ENCODE measurements at regions not wholly inside any gene's neighbourhood (a gene's known extent, or its start where the extent isn't known, plus 50 kb on each side); places are given as distances from the start of the nearest gene placed in this dataset.
A peak's percentile ranks its signal among the peaks of the same experiment; 100 is the strongest.

GRCh38 chr17:36752096-36752888 lies 150.9 kb downstream of the MRM1 start:
- Histone ChIP-seq H3K4me3 (no peak overlapping the region), H3K27ac (no peak overlapping the region), H3K4me1 (no peaks in the 10 kb centered on the region), H3K9me3 (no peaks in the 10 kb centered on the region), H3K27me3 (no peaks in the 10 kb centered on the region), H3K36me3 (no peaks in the 10 kb centered on the region)
- ATAC-seq = no peak
- 68% methylated on average over 7 of the region's 10 CpGs for WGBS (ENCODE audit: insufficient coverage, low coverage, low lambda C conversion rate, missing lambda C conversion rate)
- DNase-seq = no peak
- TF ChIP-seq CTCF (IDR thresholded peaks at IDR 0.05) = no peak
- no peak for TF ChIP-seq POLR2A (IDR thresholded peaks at IDR 0.05)
- intact Hi-C loops (cut with DNase I) = no loop called here

- no peak for DNase-seq
- Histone ChIP-seq H3K27ac (no peak overlapping the region), H3K27me3 (no peaks in the 10 kb centered on the region), H3K36me3 (no peaks in the 10 kb centered on the region), H3K9me3 (no peaks in the 10 kb centered on the region), H3K4me3 (no peak overlapping the region), H3K4me1 (no peaks in the 10 kb centered on the region)
- ATAC-seq = peak in 1 of 4 donors; percentile 30
- intact Hi-C loops (cut with DNase I) = no loop called here
- whole genome bisulfite sequencing (ENCODE audit: insufficient coverage, low coverage, low lambda C conversion rate, missing lambda C conversion rate) = 59% methylated on average over 4 of the region's 10 CpGs
- TF ChIP-seq CTCF (IDR thresholded peaks at IDR 0.05) (peak in 2 of 4 donors; percentile 8 to 30), POLR2A (IDR thresholded peaks at IDR 0.05) (no peak)
Measured at GRCh38 chr17:36755586-36755985, 154.2 kb downstream of the MRM1 start.

GRCh38 chr17:36756695-36757094 lies 155.3 kb downstream of the MRM1 start:
- no peak for ATAC-seq
- TF ChIP-seq CTCF (IDR thresholded peaks at IDR 0.05) = no peak
- no peak for TF ChIP-seq POLR2A (IDR thresholded peaks at IDR 0.05)
- no peaks in the 10 kb centered on the region for H3K9me3 ChIP-seq
- no peak overlapping the region for H3K4me3 ChIP-seq
- 86% methylated on average over 3 of the region's 3 CpGs for WGBS (ENCODE audit: insufficient coverage, low coverage, low lambda C conversion rate, missing lambda C conversion rate)
- DNase-seq = no peak
- no peaks in the 10 kb centered on the region for H3K4me1 ChIP-seq
- no peak overlapping the region for H3K27ac ChIP-seq
- H3K27me3 ChIP-seq = no peaks in the 10 kb centered on the region
- intact Hi-C loops (cut with DNase I) = no loop called here
- no peaks in the 10 kb centered on the region for H3K36me3 ChIP-seq

- H3K27ac ChIP-seq = no peak overlapping the region
- ATAC-seq (no peak), DNase-seq (no peak)
- no peaks in the 10 kb centered on the region for H3K27me3 ChIP-seq
- no peaks in the 10 kb centered on the region for H3K36me3 ChIP-seq
- WGBS (ENCODE audit: insufficient coverage, low coverage, low lambda C conversion rate, missing lambda C conversion rate) = 53% methylated on average over 5 of the region's 5 CpGs
- H3K4me3 ChIP-seq = no peak overlapping the region
- H3K9me3 ChIP-seq = no peaks in the 10 kb centered on the region
- no peaks in the 10 kb centered on the region for H3K4me1 ChIP-seq
- intact Hi-C loops (cut with DNase I) = no loop called here
- TF ChIP-seq CTCF (IDR thresholded peaks at IDR 0.05) = no peak
- TF ChIP-seq POLR2A (IDR thresholded peaks at IDR 0.05) = no peak
Measured at GRCh38 chr17:36760425-36760824, 159.0 kb downstream of the MRM1 start.

All from right lobe of liver (tissue), 6 donors.